ENCODE measurements at regions not wholly inside any gene's neighbourhood (a gene's known extent, or its start where the extent isn't known, plus 50 kb on each side); places are given as distances from the start of the nearest gene placed in this dataset.
A peak's percentile ranks its signal among the peaks of the same experiment; 100 is the strongest.

GRCh38 chr7:142413280-142414000, 155.6 kb upstream of the PRSS58 start:
- intact Hi-C loops (cut with DNase I; ENCODE audit: low total_unique reads), result no loop called here
- Histone ChIP-seq H3K4me3 (no peak overlapping the region), H3K27me3 (no peaks in the 10 kb centered on the region), H3K4me1 (no peaks in the 10 kb centered on the region), H3K36me3 (ENCODE audit: low read depth, missing control alignments) (no peaks in the 10 kb centered on the region), H3K9me3 (no peaks in the 10 kb centered on the region), H3K27ac (no peak overlapping the region)
- WGBS, 2 donors, result 92 to 95% methylated on average over 4 of the region's 4 CpGs
- no peak for TF ChIP-seq POLR2A (IDR thresholded peaks at IDR 0.05)
- TF ChIP-seq, protein P1, sequence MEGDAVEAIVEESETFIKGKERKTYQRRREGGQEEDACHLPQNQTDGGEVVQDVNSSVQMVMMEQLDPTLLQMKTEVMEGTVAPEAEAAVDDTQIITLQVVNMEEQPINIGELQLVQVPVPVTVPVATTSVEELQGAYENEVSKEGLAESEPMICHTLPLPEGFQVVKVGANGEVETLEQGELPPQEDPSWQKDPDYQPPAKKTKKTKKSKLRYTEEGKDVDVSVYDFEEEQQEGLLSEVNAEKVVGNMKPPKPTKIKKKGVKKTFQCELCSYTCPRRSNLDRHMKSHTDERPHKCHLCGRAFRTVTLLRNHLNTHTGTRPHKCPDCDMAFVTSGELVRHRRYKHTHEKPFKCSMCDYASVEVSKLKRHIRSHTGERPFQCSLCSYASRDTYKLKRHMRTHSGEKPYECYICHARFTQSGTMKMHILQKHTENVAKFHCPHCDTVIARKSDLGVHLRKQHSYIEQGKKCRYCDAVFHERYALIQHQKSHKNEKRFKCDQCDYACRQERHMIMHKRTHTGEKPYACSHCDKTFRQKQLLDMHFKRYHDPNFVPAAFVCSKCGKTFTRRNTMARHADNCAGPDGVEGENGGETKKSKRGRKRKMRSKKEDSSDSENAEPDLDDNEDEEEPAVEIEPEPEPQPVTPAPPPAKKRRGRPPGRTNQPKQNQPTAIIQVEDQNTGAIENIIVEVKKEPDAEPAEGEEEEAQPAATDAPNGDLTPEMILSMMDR (IDR thresholded peaks at IDR 0.05), result no peak
- DNase-seq, result no peak

DNA sequence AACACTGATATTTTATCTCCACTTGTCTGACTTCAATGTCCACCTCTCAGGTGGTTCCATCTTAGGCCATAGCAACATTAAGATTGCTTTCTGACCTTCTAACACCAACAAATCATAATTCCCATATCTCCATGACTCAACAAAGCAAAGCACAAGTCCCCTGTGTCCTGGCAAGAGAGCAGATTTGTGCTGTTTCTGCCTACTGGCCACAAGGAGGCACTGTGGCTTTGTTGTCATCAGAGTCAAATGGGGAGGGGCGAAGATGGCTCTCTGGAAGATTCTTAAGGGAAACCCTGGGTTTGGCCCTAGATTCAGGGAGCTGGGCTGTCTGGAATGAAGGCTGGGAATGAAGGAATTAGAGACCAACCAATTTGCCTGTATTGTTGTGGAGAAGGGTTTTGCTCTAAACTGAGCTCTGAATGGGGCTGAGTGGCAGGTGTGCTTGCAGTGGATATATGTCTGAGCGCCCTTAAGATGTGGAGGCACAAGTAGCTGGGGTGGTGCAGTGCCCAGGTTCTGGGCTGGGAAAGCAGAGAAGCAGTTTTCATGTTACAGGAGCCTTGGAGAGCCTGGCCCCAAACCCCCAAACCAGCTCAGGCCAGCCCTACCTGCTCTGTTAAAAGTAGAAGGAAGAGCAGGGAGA, 154.8 kb upstream of the PRSS58 start:
- Histone ChIP-seq H3K4me3 (no peak overlapping the region), H3K27me3 (no peaks in the 10 kb centered on the region), H3K4me1 (no peaks in the 10 kb centered on the region), H3K27ac (no peak overlapping the region), H3K36me3 (ENCODE audit: low read depth, missing control alignments) (no peaks in the 10 kb centered on the region), H3K9me3 (no peaks in the 10 kb centered on the region)
- TF ChIP-seq, protein P1 (IDR thresholded peaks at IDR 0.05), result peak in 2 of 3 experiments; percentile 43 to 52
- no peak for TF ChIP-seq POLR2A (IDR thresholded peaks at IDR 0.05)
- intact Hi-C loops (cut with DNase I; ENCODE audit: low total_unique reads), result no loop called here
- 83 to 84% methylated on average over 2 of the region's 2 CpGs for WGBS, 2 donors
- DNase-seq, result peak; percentile 57

DNA sequence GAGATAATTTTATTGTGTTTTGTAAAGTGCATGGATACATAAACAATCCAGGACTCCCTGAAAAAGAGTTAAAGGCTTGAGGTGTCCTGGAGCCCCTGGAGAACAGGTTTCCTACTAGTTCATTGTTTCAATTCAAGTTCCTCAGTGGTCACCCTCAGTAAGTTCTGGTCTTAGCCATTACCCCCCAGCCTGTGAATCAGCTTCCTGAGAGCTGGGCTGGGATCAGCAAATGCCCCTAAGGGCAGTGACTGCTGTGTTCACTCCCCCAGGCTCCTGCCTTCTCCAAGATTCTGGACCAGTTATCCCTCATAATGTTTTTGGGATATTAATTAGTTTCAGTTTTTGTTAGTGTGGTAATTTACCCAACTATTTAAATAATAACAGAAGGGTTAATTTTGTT, 151.6 kb upstream of the PRSS58 start:
- Histone ChIP-seq H3K27ac (no peak overlapping the region), H3K27me3 (no peaks in the 10 kb centered on the region), H3K9me3 (no peaks in the 10 kb centered on the region), H3K4me1 (no peaks in the 10 kb centered on the region), H3K4me3 (no peak overlapping the region), H3K36me3 (ENCODE audit: low read depth, missing control alignments) (no peaks in the 10 kb centered on the region)
- intact Hi-C loops (cut with DNase I; ENCODE audit: low total_unique reads), result no loop called here
- TF ChIP-seq POLR2A (IDR thresholded peaks at IDR 0.05), result no peak
- no peak for DNase-seq

DNA sequence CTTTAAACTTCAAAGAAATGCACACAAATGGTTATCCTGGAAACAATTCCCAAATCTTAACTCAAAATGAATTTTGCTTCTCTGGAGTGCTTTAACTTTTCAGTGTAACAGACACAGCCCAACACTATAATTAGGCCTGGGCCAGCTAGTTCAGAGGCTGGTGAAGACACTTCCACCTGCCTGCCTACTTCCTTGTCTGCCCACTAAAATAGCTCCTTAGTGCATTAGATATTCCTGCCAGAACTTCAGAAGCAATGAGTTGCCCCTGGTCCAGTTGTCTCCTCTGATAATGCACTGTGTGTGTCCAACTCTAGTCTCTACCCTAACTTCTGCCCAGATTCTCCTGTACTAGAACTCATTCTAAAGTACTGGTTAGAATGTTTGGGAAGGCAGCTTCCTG, 150.9 kb upstream of the PRSS58 start:
- no peak for DNase-seq
- Histone ChIP-seq H3K27me3 (no peaks in the 10 kb centered on the region), H3K9me3 (no peaks in the 10 kb centered on the region), H3K4me3 (no peak overlapping the region), H3K27ac (no peak overlapping the region), H3K36me3 (ENCODE audit: low read depth, missing control alignments) (no peaks in the 10 kb centered on the region), H3K4me1 (no peaks in the 10 kb centered on the region)
- intact Hi-C loops (cut with DNase I; ENCODE audit: low total_unique reads), result no loop called here
- TF ChIP-seq POLR2A (IDR thresholded peaks at IDR 0.05), result no peak
- TF ChIP-seq, protein P1 (IDR thresholded peaks at IDR 0.05), result no peak

GRCh38 chr7:142407939-142408570, 150.2 kb upstream of the PRSS58 start:
- TF ChIP-seq, protein P1 (IDR thresholded peaks at IDR 0.05), result no peak
- TF ChIP-seq POLR2A (IDR thresholded peaks at IDR 0.05), result no peak
- Histone ChIP-seq H3K4me1 (no peaks in the 10 kb centered on the region), H3K9me3 (no peaks in the 10 kb centered on the region), H3K27ac (no peak overlapping the region), H3K36me3 (ENCODE audit: low read depth, missing control alignments) (no peaks in the 10 kb centered on the region), H3K4me3 (no peak overlapping the region), H3K27me3 (no peaks in the 10 kb centered on the region)
- DNase-seq, result no peak
- intact Hi-C loops (cut with DNase I; ENCODE audit: low total_unique reads), result no loop called here
- 75% methylated on average over 7 to 8 of the region's 8 CpGs for WGBS, 2 donors

Measured in testis (tissue), 2 donors.